GM10266 (cell line): ENCODE measurements at regions not wholly inside any gene's neighbourhood (a gene's known extent, or its start where the extent isn't known, plus 50 kb on each side); places are given as distances from the start of the nearest gene placed in this dataset.

Experiments used
- DNase-seq: peaks from one replicate; pipeline ENCODE4 v3.0.0; 2012; ENCODE audit errors: extremely low spot score
- TF ChIP-seq, protein P1 (sequence below): IDR thresholded peaks from 2 replicates; pipeline ENCODE4 v1.5.1; 2012; ENCODE audit warnings: mild to moderate bottlenecking, low read depth; ENCODE audit not compliant: control insufficient read depth, insufficient read depth; ENCODE audit errors: missing control alignments

DNA sequence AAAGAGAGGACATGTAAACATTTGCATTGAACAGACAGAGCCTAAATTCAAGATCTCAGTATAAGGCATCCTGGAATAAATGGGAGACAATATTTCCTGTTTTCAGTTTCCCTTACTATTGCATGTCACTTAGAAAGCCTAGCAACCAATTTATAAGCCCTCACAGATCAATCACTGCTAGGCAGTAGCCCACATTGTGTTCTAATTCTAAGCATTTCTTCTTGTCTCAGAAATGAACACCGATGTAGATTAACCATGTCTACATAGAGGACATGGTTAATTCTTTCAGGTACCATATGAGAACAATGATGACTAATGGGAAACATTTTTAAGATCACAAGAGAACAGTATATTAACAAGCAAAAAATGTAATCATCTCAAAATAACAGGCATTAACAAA is 79.6 kb upstream of the HMHB1 start:
- TF ChIP-seq, protein P1, sequence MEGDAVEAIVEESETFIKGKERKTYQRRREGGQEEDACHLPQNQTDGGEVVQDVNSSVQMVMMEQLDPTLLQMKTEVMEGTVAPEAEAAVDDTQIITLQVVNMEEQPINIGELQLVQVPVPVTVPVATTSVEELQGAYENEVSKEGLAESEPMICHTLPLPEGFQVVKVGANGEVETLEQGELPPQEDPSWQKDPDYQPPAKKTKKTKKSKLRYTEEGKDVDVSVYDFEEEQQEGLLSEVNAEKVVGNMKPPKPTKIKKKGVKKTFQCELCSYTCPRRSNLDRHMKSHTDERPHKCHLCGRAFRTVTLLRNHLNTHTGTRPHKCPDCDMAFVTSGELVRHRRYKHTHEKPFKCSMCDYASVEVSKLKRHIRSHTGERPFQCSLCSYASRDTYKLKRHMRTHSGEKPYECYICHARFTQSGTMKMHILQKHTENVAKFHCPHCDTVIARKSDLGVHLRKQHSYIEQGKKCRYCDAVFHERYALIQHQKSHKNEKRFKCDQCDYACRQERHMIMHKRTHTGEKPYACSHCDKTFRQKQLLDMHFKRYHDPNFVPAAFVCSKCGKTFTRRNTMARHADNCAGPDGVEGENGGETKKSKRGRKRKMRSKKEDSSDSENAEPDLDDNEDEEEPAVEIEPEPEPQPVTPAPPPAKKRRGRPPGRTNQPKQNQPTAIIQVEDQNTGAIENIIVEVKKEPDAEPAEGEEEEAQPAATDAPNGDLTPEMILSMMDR, result no peak

GRCh38 chr5:143730112-143730801 is 81.7 kb upstream of the HMHB1 start:
- DNase-seq, result no peak
- TF ChIP-seq, protein P1, result no peak

More for the DNA sequence above, 79.6 kb upstream of the HMHB1 start:
- DNase-seq, result no peak

DNA sequence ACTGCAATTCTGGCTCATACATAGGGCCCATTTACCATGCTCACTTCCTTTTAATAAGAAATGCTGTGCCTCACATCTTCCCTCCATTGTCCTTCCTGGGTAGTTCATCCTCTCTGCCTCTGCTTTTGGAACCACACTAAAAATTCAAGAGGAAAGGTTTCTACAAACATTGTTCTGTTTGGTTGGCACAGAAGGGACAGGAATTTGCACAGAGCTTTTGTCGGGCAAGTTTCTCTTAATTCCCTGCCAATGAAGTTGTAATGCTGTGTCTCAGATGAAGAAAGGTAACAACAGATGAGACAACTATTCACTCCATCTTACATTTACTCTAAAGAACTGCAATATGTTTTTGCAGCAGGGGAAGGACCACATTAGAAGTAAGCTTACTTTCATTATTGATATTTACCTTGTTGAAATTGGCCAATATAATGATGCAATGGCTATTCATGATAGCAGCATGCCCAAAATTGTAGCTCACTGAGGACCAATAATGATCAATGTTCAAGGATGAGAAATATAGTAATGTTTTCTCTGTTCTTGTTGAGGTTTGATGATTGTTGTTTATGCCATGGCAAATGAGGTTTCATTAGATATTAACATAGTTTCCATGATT is 82.5 kb upstream of the HMHB1 start:
- no peak for DNase-seq

DNA sequence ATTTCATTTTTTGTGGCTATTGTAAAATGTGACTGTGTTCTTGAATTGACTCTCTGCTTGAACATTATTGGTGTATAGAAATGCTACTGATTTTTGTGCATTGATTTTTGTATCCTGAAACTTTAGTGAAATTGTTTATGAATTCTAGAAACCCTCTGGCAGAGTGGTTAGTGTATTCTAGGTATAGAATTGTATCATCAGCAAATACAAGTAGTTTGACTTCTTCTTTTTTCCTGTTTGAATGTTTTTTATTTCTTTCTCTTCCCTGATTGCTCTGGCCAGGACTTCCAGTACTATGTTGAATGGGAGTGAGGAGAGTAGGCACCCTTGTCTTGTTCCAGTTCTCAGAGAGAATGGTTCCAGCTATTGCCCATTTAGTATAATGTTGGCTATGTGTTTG is 88.8 kb upstream of the HMHB1 start:
- TF ChIP-seq, protein P1, result no peak
- DNase-seq, result no peak

More for the DNA sequence above, 82.5 kb upstream of the HMHB1 start:
- TF ChIP-seq, protein P1, result no peak

DNA sequence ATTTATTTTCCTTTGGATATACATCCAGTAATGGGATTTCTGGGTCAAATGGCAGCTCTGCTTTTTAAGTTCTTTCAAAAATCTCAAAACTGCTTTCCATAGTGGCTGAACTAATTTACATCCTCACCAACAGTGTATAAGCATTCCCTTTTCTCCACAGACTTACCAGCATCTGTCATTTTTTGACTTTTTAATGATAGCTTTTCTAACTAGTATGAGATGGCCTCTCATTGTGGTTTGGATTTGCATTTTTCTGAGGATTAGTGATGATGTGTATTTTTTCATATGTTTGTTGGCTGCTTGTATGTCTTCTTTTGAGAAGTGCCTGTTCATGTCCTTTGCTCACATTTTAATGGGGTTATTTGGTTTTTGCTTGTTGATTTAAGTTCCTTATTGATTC is 90.0 kb upstream of the HMHB1 start:
- TF ChIP-seq, protein P1, result no peak
- no peak for DNase-seq

GRCh38 chr5:143720689-143721088 is 91.3 kb upstream of the HMHB1 start:
- TF ChIP-seq, protein P1, result no peak
- no peak for DNase-seq

GRCh38 chr5:143717400-143717799 is 94.6 kb upstream of the HMHB1 start:
- TF ChIP-seq, protein P1, result no peak
- no peak for DNase-seq
